Transverse colon (tissue), 3 donors: ENCODE measurements at regions not wholly inside any gene's neighbourhood (a gene's known extent, or its start where the extent isn't known, plus 50 kb on each side); places are given as distances from the start of the nearest gene placed in this dataset.
"Not testable (repeated sequence)": the region's sequence is repeated elsewhere in the genome, so short reads cannot be mapped to it uniquely, and the experiment has no call there.

Experiments
- CTCF ChIP-seq, 5 experiments: fragments of 200-600 bp in 3 of 5; fragments of 450-650 bp in 2 of 5; sonication (generic) in 3 of 5; IDR thresholded peaks; 1 replicate in 2 of 5; 2 replicates in 3 of 5; pipeline ENCODE4 v1.5.1; 2016 to 2017; ENCODE audit warnings: antibody characterized with exemption in 5 of 5, inconsistent platforms in 3 of 5, mild to moderate bottlenecking in 2 of 5, moderate library complexity in 1 of 5
- POLR2A ChIP-seq: fragments of 450-650 bp; IDR thresholded peaks from one replicate; pipeline ENCODE4 v1.6.1; 2016; ENCODE audit warnings: antibody characterized with exemption, mild to moderate bottlenecking, moderate library complexity

DNA sequence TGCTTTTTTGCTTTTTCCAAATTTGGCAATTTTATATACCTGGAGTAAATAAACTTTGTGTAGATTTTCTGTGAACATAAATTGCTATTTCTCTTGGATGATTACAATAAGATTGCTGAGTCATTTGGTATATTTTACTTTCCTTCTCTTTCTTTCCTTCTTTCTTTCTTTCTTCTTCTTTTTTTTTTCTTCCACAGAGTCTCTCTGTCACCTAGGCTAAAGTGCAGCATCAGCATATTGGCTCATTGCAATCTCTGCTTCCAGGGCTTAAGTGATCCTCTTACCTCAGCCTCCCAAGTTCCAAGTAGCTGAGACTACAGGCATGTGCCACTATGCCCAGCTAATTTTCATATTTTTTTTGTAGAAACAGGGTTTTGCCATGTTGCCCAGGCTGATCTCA lies 201.2 kb upstream of the OR4C13 start:
- TF ChIP-seq POLR2A; CTCF (IDR thresholded peaks at IDR 0.05): not testable (repeated sequence)
